Endothelial cell of umbilical vein (primary cell): ENCODE measurements at regions not wholly inside any gene's neighbourhood (a gene's known extent, or its start where the extent isn't known, plus 50 kb on each side); places are given as distances from the start of the nearest gene placed in this dataset.

ENCODE experiments used
- BruUV-seq: library from RNA; stranded (reverse); fragments of 400-500 nt; replicated peaks from 2 replicates; lab custom pipeline; 2021; lab: Mats Ljungman, UMichigan
- CTCF ChIA-PET: fragments of 300-600, 350-600 bp; sonication (Branson Sonifier 250); formaldehyde crosslinking; loops from one replicate; lab custom pipeline; 2021; ENCODE audit warnings: antibody characterized with exemption, inconsistent platforms; lab: Charles Lee
- POLR2A ChIA-PET: fragments of 300-600, 350-600 bp; sonication (Branson Sonifier 250); formaldehyde crosslinking; loops from one replicate; lab custom pipeline; 2021; ENCODE audit warnings: antibody characterized with exemption, inconsistent platforms; lab: Charles Lee
- DNase-seq: peaks from one replicate; pipeline ENCODE4 v3.0.0-alpha.2; 2011; ENCODE audit warnings: low read depth, low spot score
- FAIRE-seq: peaks from 2 replicates; lab custom pipeline; 2011; peaks lifted over from hg19 to GRCh38; lab: Jason Lieb, UNC
- H2AFZ ChIP-seq: 2 replicates; pipeline ENCODE4 v1.6.0; 2012; ENCODE audit warnings: low read depth, low read length, control low read depth, inconsistent platforms
- H3K27ac ChIP-seq: 2 replicates; pipeline ENCODE4 v1.5.1; 2011; ENCODE audit warnings: low read depth, mild to moderate bottlenecking, control low read depth, low read length, moderate library complexity; ENCODE audit not compliant: insufficient read depth
- H3K27me3 ChIP-seq, 2 experiments: 2 replicates each; pipeline versions ENCODE4 v1.6.0 to v1.6.1; 2011; ENCODE audit warnings: low read length in 2 of 2, mixed read lengths in 1 of 2; ENCODE audit not compliant: control insufficient read depth in 2 of 2, insufficient read depth in 2 of 2
- H3K36me3 ChIP-seq, 2 experiments: 2 replicates in 1 of 2; 3 replicates in 1 of 2; pipeline ENCODE4 v1.5.1; 2011; ENCODE audit warnings: low read length in 2 of 2, mild to moderate bottlenecking in 1 of 2, moderate library complexity in 1 of 2; ENCODE audit not compliant: control insufficient read depth in 2 of 2, insufficient read depth in 2 of 2; ENCODE audit errors: extremely low read depth in 1 of 2
- H3K4me1 ChIP-seq: 3 replicates; pipeline ENCODE4 v1.5.1; 2011; ENCODE audit warnings: mild to moderate bottlenecking, low read length; ENCODE audit not compliant: control insufficient read depth, insufficient read depth; ENCODE audit errors: extremely low read depth
- H3K4me2 ChIP-seq: 2 replicates; pipeline ENCODE4 v1.6.1; 2011; ENCODE audit warnings: low read length, control low read depth, mixed read lengths; ENCODE audit not compliant: insufficient read depth
- H3K4me3 ChIP-seq, 3 experiments: fragments of 200-600 bp in 1 of 3; sonication (generic), shearing (Covaris generic) in 1 of 3; replicated peaks in 1 of 3; 2 replicates each; pipeline ENCODE4 v1.5.1; 2011 to 2016; ENCODE audit warnings: control low read depth in 3 of 3, low read length in 3 of 3, mild to moderate bottlenecking in 2 of 3, inconsistent platforms in 1 of 3, low read depth in 1 of 3, moderate library complexity in 1 of 3; ENCODE audit not compliant: insufficient read depth in 1 of 3
- H3K79me2 ChIP-seq: 2 replicates; pipeline ENCODE4 v1.6.0; 2012; ENCODE audit warnings: low read length, inconsistent platforms; ENCODE audit not compliant: control insufficient read depth, insufficient read depth
- H3K9ac ChIP-seq: replicated peaks from 2 replicates; pipeline ENCODE3; 2011; ENCODE audit warnings: low read length, control low read depth; ENCODE audit not compliant: insufficient read depth; ENCODE audit errors: extremely low read depth
- H3K9me1 ChIP-seq: replicated peaks from 3 replicates; pipeline ENCODE4 v1.6.0; 2011; ENCODE audit warnings: mild to moderate bottlenecking, low read length; ENCODE audit not compliant: control insufficient read depth, insufficient read depth; ENCODE audit errors: extremely low read depth
- H3K9me3 ChIP-seq: replicated peaks from 2 replicates; pipeline ENCODE4 v1.5.1; 2012; ENCODE audit warnings: low read length, inconsistent platforms; ENCODE audit not compliant: control insufficient read depth, insufficient read depth
- H4K20me1 ChIP-seq: replicated peaks from 2 replicates; pipeline ENCODE3; 2011; ENCODE audit warnings: mild to moderate bottlenecking, low read length; ENCODE audit not compliant: control insufficient read depth, insufficient read depth; ENCODE audit errors: extremely low read depth
- CTCF ChIP-seq, 2 donors: IDR thresholded peaks; 1 replicate in 1 of 2; 2 replicates in 1 of 2; pipeline ENCODE4 v1.5.1; 2011; ENCODE audit warnings: low read length in 2 of 2, mild to moderate bottlenecking in 2 of 2, moderate library complexity in 2 of 2, control low read depth in 1 of 2, inconsistent platforms in 1 of 2, low read depth in 1 of 2; ENCODE audit not compliant: insufficient read depth in 1 of 2; ENCODE audit errors: extremely low read depth in 1 of 2
- EZH2 ChIP-seq: IDR thresholded peaks from 2 replicates; pipeline ENCODE4 v1.6.1; 2012; ENCODE audit warnings: borderline replicate concordance, low read depth, mild to moderate bottlenecking, moderate library complexity, low read length, inconsistent platforms; ENCODE audit not compliant: severe bottlenecking
- FOS ChIP-seq: IDR thresholded peaks from 2 replicates; pipeline ENCODE4 v1.6.1; 2011; ENCODE audit warnings: mild to moderate bottlenecking, low read length, moderate library complexity, borderline replicate concordance; ENCODE audit not compliant: insufficient read depth
- GATA2 ChIP-seq: IDR thresholded peaks from 2 replicates; pipeline ENCODE4 v1.7.0; 2011; ENCODE audit warnings: low read depth, mild to moderate bottlenecking, moderate library complexity, mixed read lengths, low read length; ENCODE audit not compliant: insufficient read length, insufficient read depth
- JUN ChIP-seq: IDR thresholded peaks from 2 replicates; pipeline ENCODE4 v1.6.1; 2011; ENCODE audit warnings: borderline replicate concordance, low read depth; ENCODE audit not compliant: insufficient read length, insufficient read depth
- MAX ChIP-seq: IDR thresholded peaks from 2 replicates; pipeline ENCODE4 v1.6.1; 2011; ENCODE audit not compliant: insufficient read depth, insufficient read length
- MYC ChIP-seq: IDR thresholded peaks from one replicate; pipeline ENCODE4 v1.6.1; 2011; ENCODE audit warnings: mild to moderate bottlenecking, low read depth, low read length
- POLR2A ChIP-seq: IDR thresholded peaks from 2 replicates; pipeline ENCODE4 v1.6.1; 2012; ENCODE audit warnings: low read depth, mild to moderate bottlenecking, control low read depth, low read length
- POLR2AphosphoS5 ChIP-seq: IDR thresholded peaks from 2 replicates; pipeline ENCODE4 v1.6.1; 2012; ENCODE audit warnings: low read depth, mild to moderate bottlenecking, control low read depth, low read length, moderate library complexity; ENCODE audit not compliant: insufficient read depth
- dilution Hi-C: fragments of 300-500 bp; cut with MboI; formaldehyde crosslinking; loops from one replicate; pipeline ENCODE4 v1.15.0; 2019; ENCODE audit warnings: low sequenced_read_pairs; ENCODE audit not compliant: extremely low pct_ligation_motif_present
- intact Hi-C: fragments of 100-400 bp; cut with micrococcal nuclease; formaldehyde crosslinking; loops from one replicate; pipeline ENCODE4 v1.10.0; 2022

GRCh38 chr5:171582849-171583248 is 163.4 kb downstream of the FGF18 start:
- peaks cover 5 to 6% of the 10 kb centered on the region in 2 experiments for H3K27me3 ChIP-seq
- H2AFZ ChIP-seq, result no peak overlapping the region
- H3K9ac ChIP-seq, result no peak overlapping the region
- H3K27ac ChIP-seq, result no peak overlapping the region
- ChIA-PET CTCF (interaction anchor here (0.9 to 1.2 kb wide), 2 partner anchors 11 to 164 kb away, joined by 3 to 4 read pairs; partner anchors contain the start of gene FGF18), POLR2A (no interaction called here)
- FAIRE-seq, result no peak
- H3K79me2 ChIP-seq, result no peaks in the 10 kb centered on the region
- H3K4me3 ChIP-seq, result no peak overlapping the region
- H3K36me3 ChIP-seq, result no peaks in the 10 kb centered on the region
- intact Hi-C loops, result no loop called here
- H3K4me2 ChIP-seq, result no peak overlapping the region
- H3K9me3 ChIP-seq, result no peaks in the 10 kb centered on the region
- no peaks in the 10 kb centered on the region for H3K9me1 ChIP-seq
- BruUV-seq, result no TSS peak
- dilution Hi-C loops, result no loop called here
- DNase-seq, result no peak
- H4K20me1 ChIP-seq, result no peaks in the 10 kb centered on the region
- no peaks in the 10 kb centered on the region for H3K4me1 ChIP-seq
- TF ChIP-seq POLR2AphosphoS5 (no peak), FOS (no peak), MAX (no peak), EZH2 (no peak)

- CTCF ChIA-PET, result interaction anchor here (0.8 kb wide), 1 partner anchor 15 kb away, joined by 3 read pairs; no protein-coding TSS in a partner anchor
Measured at GRCh38 chr5:171585981-171586380, 166.5 kb downstream of the FGF18 start.

More at GRCh38 chr5:171585981-171586380, 166.5 kb downstream of the FGF18 start:
- Histone ChIP-seq H3K27me3 (peaks cover 10 to 14% of the 10 kb centered on the region in 2 experiments), H3K4me1 (no peaks in the 10 kb centered on the region), H3K36me3 (no peaks in the 10 kb centered on the region), H3K4me3 (no peak overlapping the region), H3K79me2 (no peaks in the 10 kb centered on the region), H3K9me3 (no peaks in the 10 kb centered on the region), H3K27ac (no peak overlapping the region), H3K9ac (no peak overlapping the region), H3K9me1 (no peaks in the 10 kb centered on the region), H2AFZ (no peak overlapping the region), H3K4me2 (no peak overlapping the region), H4K20me1 (no peaks in the 10 kb centered on the region)
- dilution Hi-C loops (no loop called here), intact Hi-C loops (no loop called here)
- TF ChIP-seq EZH2 (no peak), CTCF (IDR thresholded peaks at IDR 0.05; ENCODE audit: extremely low read depth in 1 of 2, insufficient read depth in 1 of 2, low read depth in 1 of 2, low read length in 2 of 2) (no peak), FOS (no peak), MAX (no peak), MYC (no peak), POLR2A (no peak), GATA2 (no peak), POLR2AphosphoS5 (no peak), JUN (no peak)
- POLR2A ChIA-PET, result no interaction called here
- FAIRE-seq, result no peak
- DNase-seq, result no peak
- BruUV-seq, result no TSS peak
